ENCODE measurements at regions not wholly inside any gene's neighbourhood (a gene's known extent, or its start where the extent isn't known, plus 50 kb on each side); places are given as distances from the start of the nearest gene placed in this dataset.

- TF ChIP-seq CTCF (IDR thresholded peaks at IDR 0.05) (no peak), POLR2A (IDR thresholded peaks at IDR 0.05) (no peak), EP300 (IDR thresholded peaks at IDR 0.05) (no peak)
These were observed 72.3 kb downstream of the MCFD2 start for GRCh38 chr2:46843316-46843715.
